ENCODE measurements at regions not wholly inside any gene's neighbourhood (a gene's known extent, or its start where the extent isn't known, plus 50 kb on each side); places are given as distances from the start of the nearest gene placed in this dataset.

- H3K4me3 ChIP-seq (ENCODE audit: low read depth, low read length): no peak overlapping the region
- no peak for TF ChIP-seq MYC (IDR thresholded peaks at IDR 0.05; ENCODE audit: low read depth, low read length)
- no peak for TF ChIP-seq MAX (IDR thresholded peaks at IDR 0.05; ENCODE audit: low read depth, low read length)
- no peak for TF ChIP-seq POLR2A (IDR thresholded peaks at IDR 0.05; ENCODE audit: extremely low read depth, insufficient read length)
- no peak for TF ChIP-seq CTCF (IDR thresholded peaks at IDR 0.05; ENCODE audit: low read depth, low read length)
- DNase-seq (ENCODE audit: low read depth): no peak
Observed at GRCh38 chr5:174843263-174844250, 119.2 kb downstream of the MSX2 start.

GRCh38 chr5:174840435-174840834 lies 116.1 kb downstream of the MSX2 start:
- TF ChIP-seq CTCF (IDR thresholded peaks at IDR 0.05; ENCODE audit: low read depth, low read length): no peak
- TF ChIP-seq MAX (IDR thresholded peaks at IDR 0.05; ENCODE audit: low read depth, low read length): no peak
- TF ChIP-seq POLR2A (IDR thresholded peaks at IDR 0.05; ENCODE audit: extremely low read depth, insufficient read length): no peak
- TF ChIP-seq MYC (IDR thresholded peaks at IDR 0.05; ENCODE audit: low read depth, low read length): no peak
- DNase-seq (ENCODE audit: low read depth): no peak

GRCh38 chr5:174839196-174839595 lies 114.8 kb downstream of the MSX2 start:
- DNase-seq (ENCODE audit: low read depth): no peak
- TF ChIP-seq MYC (IDR thresholded peaks at IDR 0.05; ENCODE audit: low read depth, low read length): no peak
- no peak for TF ChIP-seq POLR2A (IDR thresholded peaks at IDR 0.05; ENCODE audit: extremely low read depth, insufficient read length)
- TF ChIP-seq CTCF (IDR thresholded peaks at IDR 0.05; ENCODE audit: low read depth, low read length): no peak
- TF ChIP-seq MAX (IDR thresholded peaks at IDR 0.05; ENCODE audit: low read depth, low read length): no peak
- no peak overlapping the region for H3K4me3 ChIP-seq (ENCODE audit: low read depth, low read length)

More at GRCh38 chr5:174840435-174840834, 116.1 kb downstream of the MSX2 start:
- H3K4me3 ChIP-seq (ENCODE audit: low read depth, low read length): no peak overlapping the region

- H3K4me3 ChIP-seq (ENCODE audit: low read depth, low read length): no peak overlapping the region
- DNase-seq (ENCODE audit: low read depth): peak; percentile 4
- TF ChIP-seq POLR2A (IDR thresholded peaks at IDR 0.05; ENCODE audit: extremely low read depth, insufficient read length) (no peak), MYC (IDR thresholded peaks at IDR 0.05; ENCODE audit: low read depth, low read length) (no peak), MAX (IDR thresholded peaks at IDR 0.05; ENCODE audit: low read depth, low read length) (no peak), CTCF (IDR thresholded peaks at IDR 0.05; ENCODE audit: low read depth, low read length) (no peak)
Observed at GRCh38 chr5:174837919-174838902, 113.8 kb downstream of the MSX2 start.

GRCh38 chr5:174834081-174834480 lies 109.7 kb downstream of the MSX2 start:
- no peak for DNase-seq (ENCODE audit: low read depth)
- no peak for TF ChIP-seq POLR2A (IDR thresholded peaks at IDR 0.05; ENCODE audit: extremely low read depth, insufficient read length)
- no peak for TF ChIP-seq MAX (IDR thresholded peaks at IDR 0.05; ENCODE audit: low read depth, low read length)
- no peak for TF ChIP-seq CTCF (IDR thresholded peaks at IDR 0.05; ENCODE audit: low read depth, low read length)
- no peak for TF ChIP-seq MYC (IDR thresholded peaks at IDR 0.05; ENCODE audit: low read depth, low read length)
- H3K4me3 ChIP-seq (ENCODE audit: low read depth, low read length): no peak overlapping the region

All from NB4 (cell line).